ENCODE measurements at regions not wholly inside any gene's neighbourhood (a gene's known extent, or its start where the extent isn't known, plus 50 kb on each side); places are given as distances from the start of the nearest gene placed in this dataset.

GRCh38 chr7:35498416-35498815 lies 196.5 kb downstream of the HERPUD2 start:
- FAIRE-seq, result no peak

GRCh38 chr7:35495844-35496243 lies 199.1 kb downstream of the HERPUD2 start:
- no peak for FAIRE-seq

GRCh38 chr7:35495377-35495776 lies 199.6 kb downstream of the HERPUD2 start:
- FAIRE-seq, result no peak

GRCh38 chr7:35494407-35494806 lies 200.5 kb downstream of the HERPUD2 start:
- no peak for FAIRE-seq

- no peak for FAIRE-seq
Measured at GRCh38 chr7:35492451-35493175, 202.3 kb downstream of the HERPUD2 start.

GRCh38 chr7:35491233-35491632 lies 203.7 kb downstream of the HERPUD2 start:
- FAIRE-seq, result no peak

- FAIRE-seq, result no peak
Measured at GRCh38 chr7:35487841-35488240, 207.1 kb downstream of the HERPUD2 start.

- FAIRE-seq, result no peak
Measured at GRCh38 chr7:35487402-35487801, 207.5 kb downstream of the HERPUD2 start.

GRCh38 chr7:35485436-35485835 lies 209.5 kb downstream of the HERPUD2 start:
- no peak for FAIRE-seq

GRCh38 chr7:35483568-35483967 lies 211.4 kb downstream of the HERPUD2 start:
- FAIRE-seq, result no peak

- FAIRE-seq, result no peak
Measured at GRCh38 chr7:35482231-35482630, 212.7 kb downstream of the HERPUD2 start.

GRCh38 chr7:35480806-35481205 lies 214.1 kb downstream of the HERPUD2 start:
- FAIRE-seq, result no peak

GRCh38 chr7:35477609-35478008 lies 217.3 kb downstream of the HERPUD2 start:
- no peak for FAIRE-seq

GRCh38 chr7:35474100-35474499 lies 220.2 kb upstream of the TBX20 start:
- no peak for FAIRE-seq

GRCh38 chr7:35468606-35469005 lies 214.7 kb upstream of the TBX20 start:
- no peak for FAIRE-seq

GRCh38 chr7:35467456-35467978 lies 213.6 kb upstream of the TBX20 start:
- FAIRE-seq, result no peak

- no peak for FAIRE-seq
Measured at GRCh38 chr7:35465791-35466336, 212.0 kb upstream of the TBX20 start.

GRCh38 chr7:35463751-35464150 lies 209.9 kb upstream of the TBX20 start:
- no peak for FAIRE-seq

GRCh38 chr7:35463176-35463700 lies 209.3 kb upstream of the TBX20 start:
- no peak for FAIRE-seq

GRCh38 chr7:35454575-35455385 lies 200.9 kb upstream of the TBX20 start:
- no peak for FAIRE-seq

GRCh38 chr7:35450456-35451214 lies 196.7 kb upstream of the TBX20 start:
- no peak for FAIRE-seq

- no peak for FAIRE-seq
Measured at GRCh38 chr7:35448486-35448885, 194.6 kb upstream of the TBX20 start.

- no peak for FAIRE-seq
Measured at GRCh38 chr7:35446091-35446490, 192.2 kb upstream of the TBX20 start.

All from A204.1 (cell line).